H1 (cell line): ENCODE measurements at regions not wholly inside any gene's neighbourhood (a gene's known extent, or its start where the extent isn't known, plus 50 kb on each side); places are given as distances from the start of the nearest gene placed in this dataset.

Experiments used
- CTCF ChIA-PET: fragments of 300-600 bp; sonication (Branson Sonifier 250); formaldehyde crosslinking; loops from one replicate; lab custom pipeline; 2021; ENCODE audit not compliant: partially characterized antibody; lab: Charles Lee
- POLR2A ChIA-PET: fragments of 300-600 bp; sonication (Branson Sonifier 250); formaldehyde crosslinking; loops from one replicate; lab custom pipeline; 2021; ENCODE audit warnings: inconsistent platforms; ENCODE audit not compliant: partially characterized antibody; lab: Charles Lee
- DNase-seq, 2 experiments: peaks; one replicate each; pipeline versions ENCODE4 v3.0.0 to v3.0.0-alpha.2; 2010 to 2022; ENCODE audit warnings: low spot score in 2 of 2, low read depth in 1 of 2, mixed read lengths in 1 of 2
- FAIRE-seq: peaks from 2 replicates; lab custom pipeline; 2011; peaks lifted over from hg19 to GRCh38; lab: Jason Lieb, UNC
- H2AFZ ChIP-seq: 2 replicates; pipeline ENCODE4 v1.8.1; 2012; ENCODE audit warnings: low read length, inconsistent platforms
- H2AK5ac ChIP-seq: 2 replicates; pipeline ENCODE4 v1.6.1; 2013; ENCODE audit warnings: low read depth, low read length
- H2BK120ac ChIP-seq: replicated peaks from 2 replicates; pipeline ENCODE3; 2013; ENCODE audit warnings: low read depth, low read length, inconsistent platforms
- H2BK12ac ChIP-seq: 2 replicates; pipeline ENCODE4 v1.6.1; 2013; ENCODE audit warnings: low read depth, low read length
- H2BK15ac ChIP-seq: 2 replicates; pipeline ENCODE4 v1.6.1; 2013; ENCODE audit warnings: low read length
- H2BK20ac ChIP-seq: 2 replicates; pipeline ENCODE4 v1.6.1; 2013; ENCODE audit warnings: low read length
- H2BK5ac ChIP-seq: 2 replicates; pipeline ENCODE4 v1.6.1; 2013; ENCODE audit warnings: low read depth, low read length
- H3K14ac ChIP-seq: 2 replicates; pipeline ENCODE4 v1.6.1; 2013; ENCODE audit warnings: inconsistent platforms; ENCODE audit not compliant: insufficient read length
- H3K18ac ChIP-seq: 2 replicates; pipeline ENCODE4 v1.6.1; 2013; ENCODE audit warnings: low read length; ENCODE audit errors: extremely low read depth
- H3K23ac ChIP-seq: 2 replicates; pipeline ENCODE4 v1.6.1; 2013; ENCODE audit warnings: inconsistent platforms; ENCODE audit not compliant: insufficient read length
- H3K23me2 ChIP-seq: 2 replicates; pipeline ENCODE4 v1.6.1; 2013; ENCODE audit warnings: low read depth, low read length
- H3K27ac ChIP-seq: 2 replicates; pipeline ENCODE4 v1.6.1; 2011; ENCODE audit warnings: low read depth, low read length, inconsistent platforms
- H3K27me3 ChIP-seq, 4 experiments: replicated peaks in 1 of 4; 1 replicate in 1 of 4; 2 replicates in 3 of 4; pipeline versions ENCODE4 v1.6.1 to v1.8.1; 2011 to 2013; ENCODE audit warnings: low read length in 3 of 4, mild to moderate bottlenecking in 3 of 4, inconsistent platforms in 2 of 4, mixed read lengths in 2 of 4, moderate library complexity in 1 of 4; ENCODE audit not compliant: control insufficient read depth in 3 of 4, insufficient read depth in 3 of 4; ENCODE audit errors: extremely low read depth in 1 of 4
- H3K36me3 ChIP-seq, 4 experiments: 2 replicates each; pipeline versions ENCODE4 v1.6.1 to v1.8.1; 2011 to 2013; ENCODE audit warnings: mild to moderate bottlenecking in 4 of 4, low read length in 3 of 4, moderate library complexity in 2 of 4, control low read depth in 1 of 4, inconsistent platforms in 1 of 4; ENCODE audit not compliant: insufficient read depth in 4 of 4, control insufficient read depth in 2 of 4
- H3K4ac ChIP-seq: replicated peaks from 2 replicates; pipeline ENCODE3; 2013; ENCODE audit warnings: low read length, low read depth, mixed read lengths, inconsistent platforms; ENCODE audit not compliant: insufficient read length
- H3K4me1 ChIP-seq, 4 experiments: replicated peaks in 1 of 4; 1 replicate in 1 of 4; 2 replicates in 3 of 4; pipeline versions ENCODE4 v1.6.1 to v1.8.1; 2011 to 2013; ENCODE audit warnings: low read length in 3 of 4, inconsistent platforms in 2 of 4, mixed read lengths in 1 of 4; ENCODE audit not compliant: insufficient read depth in 4 of 4, control insufficient read depth in 3 of 4
- H3K4me2 ChIP-seq, 2 experiments: 2 replicates each; pipeline versions ENCODE4 v1.6.1 to v1.8.1; 2011 to 2013; ENCODE audit warnings: low read depth in 2 of 2, low read length in 2 of 2, control low read depth in 1 of 2, inconsistent platforms in 1 of 2, mild to moderate bottlenecking in 1 of 2; ENCODE audit not compliant: insufficient read depth in 1 of 2
- H3K4me3 ChIP-seq, 4 experiments: fragments of 200-600, 300-600 bp in 1 of 4; sonication (generic), shearing (Covaris generic), sonication (Bioruptor Twin) in 1 of 4; 2 replicates each; pipeline versions ENCODE4 v1.5.1 to v1.8.1; 2011 to 2016; ENCODE audit warnings: low read length in 4 of 4, low read depth in 3 of 4, control low read depth in 2 of 4, inconsistent platforms in 2 of 4, mild to moderate bottlenecking in 2 of 4, mixed read lengths in 1 of 4, moderate library complexity in 1 of 4; ENCODE audit not compliant: insufficient read depth in 2 of 4; ENCODE audit errors: extremely low read depth in 1 of 4
- H3K56ac ChIP-seq: replicated peaks from 2 replicates; pipeline ENCODE3; 2013; ENCODE audit warnings: low read depth, mild to moderate bottlenecking, mixed read lengths, low read length, inconsistent platforms; ENCODE audit not compliant: insufficient read length
- H3K79me1 ChIP-seq: 2 replicates; pipeline ENCODE4 v1.6.1; 2013; ENCODE audit warnings: low read depth, low read length, control low read depth
- H3K79me2 ChIP-seq, 2 experiments: 2 replicates each; pipeline versions ENCODE4 v1.6.1 to v1.8.1; 2012 to 2013; ENCODE audit warnings: low read length in 2 of 2, mild to moderate bottlenecking in 2 of 2, inconsistent platforms in 1 of 2; ENCODE audit not compliant: insufficient read depth in 2 of 2, control insufficient read depth in 1 of 2
- H3K9ac ChIP-seq, 4 experiments: replicated peaks in 1 of 4; 1 replicate in 1 of 4; 2 replicates in 3 of 4; pipeline versions ENCODE4 v1.6.1 to v1.8.1; 2011 to 2013; ENCODE audit warnings: low read depth in 3 of 4, low read length in 3 of 4, control low read depth in 2 of 4, mild to moderate bottlenecking in 2 of 4, moderate library complexity in 2 of 4, inconsistent platforms in 1 of 4; ENCODE audit errors: extremely low read depth in 1 of 4
- H3K9me3 ChIP-seq, 2 experiments: 2 replicates each; pipeline versions ENCODE4 v1.6.1 to v1.8.1; 2012 to 2013; ENCODE audit warnings: mild to moderate bottlenecking in 2 of 2, moderate library complexity in 2 of 2, control low read depth in 1 of 2, inconsistent platforms in 1 of 2, low read depth in 1 of 2, low read length in 1 of 2, mixed read lengths in 1 of 2; ENCODE audit not compliant: insufficient read depth in 2 of 2
- H4K20me1 ChIP-seq, 2 experiments: replicated peaks in 1 of 2; 2 replicates each; pipeline versions ENCODE3 to v1.8.1; 2011 to 2013; ENCODE audit warnings: inconsistent platforms in 2 of 2, low read length in 2 of 2, mild to moderate bottlenecking in 1 of 2; ENCODE audit not compliant: insufficient read depth in 2 of 2, control insufficient read depth in 1 of 2
- H4K5ac ChIP-seq: 2 replicates; pipeline ENCODE4 v1.6.1; 2013; ENCODE audit warnings: low read length, low read depth, mixed read lengths, inconsistent platforms; ENCODE audit not compliant: insufficient read length
- H4K8ac ChIP-seq: 2 replicates; pipeline ENCODE4 v1.8.0; 2013; ENCODE audit warnings: mild to moderate bottlenecking, moderate library complexity, low read length, inconsistent platforms; ENCODE audit not compliant: insufficient read depth; ENCODE audit errors: extremely low read depth
- H4K91ac ChIP-seq: replicated peaks from 2 replicates; pipeline ENCODE3; 2013; ENCODE audit warnings: low read length, mixed read lengths, inconsistent platforms; ENCODE audit not compliant: insufficient read length
- SIRT6 ChIP-seq: IDR thresholded peaks from one replicate; pipeline ENCODE4 v1.7.1; 2012; ENCODE audit warnings: low read length, inconsistent platforms
- WGBS, 2 experiments: shearing (Covaris generic) in 1 of 2; methylation state at CpG; one replicate each; pipeline versions ENCODE4 v1.1.6 to v1.1.7; 2013 to 2015; ENCODE audit warnings: low lambda C conversion rate in 2 of 2, mixed read lengths in 2 of 2, inconsistent platforms in 1 of 2, low coverage in 1 of 2, missing lambda C conversion rate in 1 of 2; ENCODE audit not compliant: insufficient replicate concordance in 2 of 2, insufficient coverage in 1 of 2, insufficient read length in 1 of 2; ENCODE audit errors: extremely low coverage in 1 of 2, missing lambda C conversion rate in 1 of 2; 5-methylcytosine and 5-hydroxymethylcytosine counted together

DNA sequence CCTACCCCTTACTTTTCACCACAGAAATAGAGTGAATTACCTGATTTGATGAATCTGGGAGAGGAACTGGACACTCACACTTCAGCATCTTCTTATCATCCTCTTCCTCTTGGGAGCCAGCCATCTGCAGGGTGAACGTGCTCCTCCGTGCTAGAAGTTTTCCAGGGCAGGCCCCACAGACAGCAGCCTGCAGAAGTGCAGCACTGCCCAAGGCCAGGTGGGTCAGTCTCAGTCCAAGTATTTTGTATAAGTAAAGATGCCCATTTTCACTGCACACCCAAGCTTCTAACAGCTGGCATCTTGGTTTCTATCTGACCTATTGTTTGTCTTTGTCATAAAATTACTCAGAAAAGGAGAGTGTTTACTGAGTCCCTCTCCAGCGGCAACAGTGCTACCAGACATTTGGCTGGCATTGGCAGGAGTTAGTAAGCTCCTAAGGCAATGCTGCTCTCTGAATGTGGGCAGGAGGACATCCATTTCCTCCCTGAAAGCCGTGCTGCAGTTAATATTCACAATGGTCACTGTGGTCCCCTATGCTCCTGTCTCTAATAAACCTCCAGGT is 222.6 kb upstream of the CTAGE1 start:
- H4K8ac ChIP-seq: no peak overlapping the region
- no peak overlapping the region for H4K5ac ChIP-seq
- no peaks in the 10 kb centered on the region for H3K9me3 ChIP-seq
- FAIRE-seq (no peak), DNase-seq (no peak)
- no peaks in the 10 kb centered on the region; a peak in 1 of 7 replicates for H3K27me3 ChIP-seq
- H3K4ac ChIP-seq: no peak overlapping the region
- no peak overlapping the region for H3K4me3 ChIP-seq
- CTCF ChIA-PET: no interaction called here
- no peak overlapping the region for H2BK5ac ChIP-seq
- no peak overlapping the region for H3K4me2 ChIP-seq
- no peaks in the 10 kb centered on the region for H3K36me3 ChIP-seq
- no peak overlapping the region for H2BK12ac ChIP-seq
- no peaks in the 10 kb centered on the region for H4K20me1 ChIP-seq
- H3K27ac ChIP-seq: no peak overlapping the region
- H3K23me2 ChIP-seq: no peaks in the 10 kb centered on the region
- H2AFZ ChIP-seq: no peak overlapping the region
- H3K23ac ChIP-seq: no peak overlapping the region
- H2BK15ac ChIP-seq: no peak overlapping the region
- no peaks in the 10 kb centered on the region for H3K79me1 ChIP-seq
- POLR2A ChIA-PET: no interaction called here
- no peak overlapping the region for H3K18ac ChIP-seq
- H2BK20ac ChIP-seq: no peak overlapping the region
- H3K56ac ChIP-seq: no peak overlapping the region
- no peaks in the 10 kb centered on the region for H3K79me2 ChIP-seq
- 88% methylated on average over 4 of the region's 4 CpGs; no CpG with 5 or more reads in 1 of the 2 experiments for WGBS, 2 experiments
- no peak overlapping the region for H2BK120ac ChIP-seq
- no peak overlapping the region for H4K91ac ChIP-seq
- no peaks in the 10 kb centered on the region for H3K4me1 ChIP-seq
- H3K14ac ChIP-seq: no peak overlapping the region
- H3K9ac ChIP-seq: no peak overlapping the region
- H2AK5ac ChIP-seq: no peak overlapping the region
- no peak for TF ChIP-seq SIRT6
